Activated naive CD8-positive, alpha-beta T cell (primary cell): ENCODE measurements at regions not wholly inside any gene's neighbourhood (a gene's known extent, or its start where the extent isn't known, plus 50 kb on each side); places are given as distances from the start of the nearest gene placed in this dataset.
A peak's percentile ranks its signal among the peaks of the same experiment; 100 is the strongest.
"Not testable (repeated sequence)": the region's sequence is repeated elsewhere in the genome, so short reads cannot be mapped to it uniquely, and the experiment has no call there.

Experiments
- H3K27ac Mint-ChIP-seq: one replicate; pipeline ENCODE4 v1.8.0; 2021; ENCODE audit warnings: mixed read lengths
- H3K27me3 Mint-ChIP-seq: one replicate; pipeline ENCODE4 v1.8.0; 2021; ENCODE audit warnings: mixed read lengths
- H3K36me3 Mint-ChIP-seq: one replicate; pipeline ENCODE4 v1.8.0; 2021; ENCODE audit warnings: mixed read lengths
- H3K4me1 Mint-ChIP-seq: one replicate; pipeline ENCODE4 v1.8.0; 2021; ENCODE audit warnings: low read depth, mixed read lengths
- H3K4me3 Mint-ChIP-seq: one replicate; pipeline ENCODE4 v1.8.0; 2021; ENCODE audit warnings: mild to moderate bottlenecking, mixed read lengths
- H3K9me3 Mint-ChIP-seq: one replicate; pipeline ENCODE4 v1.8.0; 2021; ENCODE audit warnings: low read depth, mixed read lengths

DNA sequence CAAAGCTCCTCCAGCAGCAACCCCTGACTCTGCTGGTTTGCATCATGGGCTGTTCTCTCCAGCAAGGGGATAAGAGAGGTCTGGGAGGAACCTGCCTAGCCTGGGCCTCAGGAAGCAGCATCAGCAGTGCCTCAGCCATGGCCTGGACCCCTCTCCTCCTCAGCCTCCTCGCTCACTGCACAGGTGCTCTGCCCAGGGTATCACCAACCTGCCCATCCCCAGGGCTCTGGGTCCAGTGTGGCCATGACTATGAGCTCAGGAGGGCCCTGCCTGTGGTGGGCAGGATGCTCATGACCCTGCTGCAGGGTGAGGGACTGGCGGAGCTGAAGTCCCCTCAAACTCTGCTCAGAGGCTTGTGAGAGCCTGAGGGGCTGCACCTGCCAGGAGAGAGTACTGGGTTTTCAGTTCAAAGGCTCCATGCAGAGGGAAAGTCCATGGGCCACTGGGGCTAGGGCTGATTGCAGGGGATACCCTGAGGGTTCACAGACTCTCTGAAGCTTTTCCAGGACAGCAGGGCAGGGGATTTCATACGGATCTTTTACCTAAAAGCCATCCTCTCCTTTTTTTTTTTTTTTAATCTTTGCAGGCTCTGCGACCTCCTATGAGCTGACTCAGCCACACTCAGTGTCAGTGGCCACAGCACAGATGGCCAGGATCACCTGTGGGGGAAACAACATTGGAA lies 115.8 kb upstream of the IGLL5 start:
- no peaks in the 10 kb centered on the region for H3K36me3 Mint-ChIP-seq
- no peak overlapping the region for H3K4me3 Mint-ChIP-seq
- H3K27ac Mint-ChIP-seq = no peak overlapping the region
- no peaks in the 10 kb centered on the region for H3K27me3 Mint-ChIP-seq
- no peaks in the 10 kb centered on the region for H3K9me3 Mint-ChIP-seq
- peaks cover 3% of the 10 kb centered on the region for H3K4me1 Mint-ChIP-seq

DNA sequence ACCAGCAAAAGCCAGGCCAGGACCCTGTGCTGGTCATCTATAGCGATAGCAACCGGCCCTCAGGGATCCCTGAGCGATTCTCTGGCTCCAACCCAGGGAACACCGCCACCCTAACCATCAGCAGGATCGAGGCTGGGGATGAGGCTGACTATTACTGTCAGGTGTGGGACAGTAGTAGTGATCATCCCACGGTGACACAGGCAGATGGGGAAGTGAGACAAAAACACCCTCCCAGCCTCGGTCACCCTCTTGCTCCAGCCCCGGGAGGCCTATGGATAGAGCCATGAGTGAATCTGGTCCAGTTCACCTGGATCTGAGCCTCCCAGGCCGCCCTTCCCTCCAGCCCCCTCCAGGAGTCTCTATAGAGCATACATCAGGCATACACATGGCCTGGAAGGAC lies 115.2 kb upstream of the IGLL5 start:
- Mint-ChIP-seq H3K4me1 (peaks cover 3% of the 10 kb centered on the region), H3K27me3 (no peaks in the 10 kb centered on the region), H3K4me3 (no peak overlapping the region)

DNA sequence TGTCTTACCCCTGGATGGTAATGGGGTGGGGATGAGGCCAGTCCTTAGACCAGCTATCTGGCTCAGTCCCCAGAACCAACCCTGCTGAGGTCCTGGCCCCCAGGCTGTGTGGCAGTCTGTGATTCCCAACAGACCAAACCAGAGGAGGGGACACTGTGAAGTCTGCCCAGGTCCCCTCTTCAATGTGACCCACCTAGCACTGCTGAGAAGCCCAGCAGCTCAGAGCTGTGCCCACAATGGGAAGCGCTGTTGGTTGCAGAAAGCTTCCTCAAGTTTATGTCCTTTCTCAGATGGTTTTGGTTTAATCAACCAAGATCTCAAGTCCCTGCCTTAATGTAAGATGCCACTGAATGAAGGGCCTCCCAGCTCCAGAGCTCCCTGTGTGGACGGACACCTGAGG lies 114.7 kb upstream of the IGLL5 start:
- no peaks in the 10 kb centered on the region for H3K27me3 Mint-ChIP-seq
- H3K9me3 Mint-ChIP-seq = no peaks in the 10 kb centered on the region
- H3K27ac Mint-ChIP-seq = no peak overlapping the region
- no peak overlapping the region for H3K4me3 Mint-ChIP-seq
- H3K4me1 Mint-ChIP-seq = peaks cover 3% of the 10 kb centered on the region
- H3K36me3 Mint-ChIP-seq = no peaks in the 10 kb centered on the region

More for the DNA sequence above, 115.2 kb upstream of the IGLL5 start:
- no peak overlapping the region for H3K27ac Mint-ChIP-seq
- no peaks in the 10 kb centered on the region for H3K36me3 Mint-ChIP-seq
- H3K9me3 Mint-ChIP-seq = no peaks in the 10 kb centered on the region

DNA sequence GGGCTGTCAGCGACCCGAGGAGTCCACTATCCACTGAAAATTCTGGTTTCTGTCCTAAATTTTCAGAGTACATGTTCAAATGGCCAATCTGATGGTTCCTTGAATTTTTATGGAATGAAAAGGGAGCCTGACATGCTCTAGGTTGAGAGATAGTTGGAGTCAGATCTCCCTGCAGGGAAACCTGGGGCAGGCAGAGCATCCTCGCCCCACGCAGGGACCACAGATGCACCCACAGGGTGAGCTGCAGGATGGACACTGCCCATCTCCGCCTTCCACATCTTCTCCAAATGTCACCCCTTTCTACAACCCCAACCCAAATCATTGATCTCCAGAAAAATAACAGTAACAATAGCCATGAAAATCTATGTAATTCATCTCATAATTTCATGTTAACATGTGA lies 114.2 kb upstream of the IGLL5 start:
- no peaks in the 10 kb centered on the region for H3K9me3 Mint-ChIP-seq
- no peaks in the 10 kb centered on the region for H3K36me3 Mint-ChIP-seq
- H3K4me1 Mint-ChIP-seq = peaks cover 3% of the 10 kb centered on the region
- no peaks in the 10 kb centered on the region for H3K27me3 Mint-ChIP-seq
- H3K27ac Mint-ChIP-seq = no peak overlapping the region
- H3K4me3 Mint-ChIP-seq = no peak overlapping the region

DNA sequence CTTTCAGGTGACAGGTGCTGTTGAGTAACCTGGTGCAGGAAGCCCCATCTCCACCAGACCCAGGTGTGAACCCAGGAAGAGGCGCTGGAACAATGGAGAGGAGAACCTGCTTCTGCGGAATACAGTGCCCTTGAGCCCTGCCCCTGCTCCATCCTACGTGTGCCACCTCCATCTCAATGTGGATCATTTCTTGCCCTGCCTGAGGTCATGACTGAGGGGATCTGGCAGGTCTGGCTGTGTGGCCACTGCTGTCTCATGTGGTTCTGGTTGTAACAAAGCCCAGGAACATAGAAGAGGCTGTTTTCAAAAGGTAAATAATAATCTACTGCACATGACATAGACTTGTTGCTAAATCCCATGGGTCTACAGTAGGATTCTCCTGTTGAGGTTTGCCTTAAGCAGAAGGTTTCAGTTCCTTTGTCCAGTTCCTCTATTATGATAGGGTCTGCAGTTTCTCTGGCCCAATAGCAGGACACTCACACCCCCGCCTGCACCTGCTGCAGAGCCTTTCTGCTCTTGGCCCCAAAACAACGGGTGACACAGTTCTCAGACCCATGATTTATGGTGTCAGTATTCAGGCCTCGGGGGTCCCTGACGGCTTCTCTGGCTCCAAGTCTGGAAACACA lies 113.5 kb upstream of the IGLL5 start:
- no peak overlapping the region for H3K27ac Mint-ChIP-seq

DNA sequence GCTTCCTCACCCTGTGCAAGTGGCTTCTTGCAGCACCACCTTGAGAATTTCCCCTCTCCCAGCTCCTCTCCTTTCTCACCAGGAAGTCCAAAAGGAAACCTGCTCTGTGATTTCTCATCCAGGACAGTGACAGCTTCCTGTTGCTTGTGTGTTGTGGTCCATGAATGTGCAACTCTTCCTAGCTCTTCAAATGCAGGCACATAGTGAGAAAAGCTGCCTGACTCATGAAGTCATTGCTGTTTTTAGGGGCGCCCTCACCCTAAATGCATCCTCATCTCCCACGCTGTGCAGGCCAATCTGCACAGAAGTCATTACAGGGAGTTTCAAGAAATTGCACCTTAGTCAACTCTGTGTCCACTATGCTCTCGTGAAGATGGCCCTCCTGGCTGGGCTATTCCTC lies 112.9 kb upstream of the IGLL5 start:
- not testable (repeated sequence) for H3K4me3 Mint-ChIP-seq, H3K36me3 Mint-ChIP-seq, H3K27me3 Mint-ChIP-seq, H3K9me3 Mint-ChIP-seq, H3K27ac Mint-ChIP-seq, H3K4me1 Mint-ChIP-seq

More for the DNA sequence above, 113.5 kb upstream of the IGLL5 start:
- no peaks in the 10 kb centered on the region for H3K27me3 Mint-ChIP-seq
- no peaks in the 10 kb centered on the region for H3K36me3 Mint-ChIP-seq
- H3K9me3 Mint-ChIP-seq = no peaks in the 10 kb centered on the region
- peaks cover 3% of the 10 kb centered on the region for H3K4me1 Mint-ChIP-seq
- no peak overlapping the region for H3K4me3 Mint-ChIP-seq

DNA sequence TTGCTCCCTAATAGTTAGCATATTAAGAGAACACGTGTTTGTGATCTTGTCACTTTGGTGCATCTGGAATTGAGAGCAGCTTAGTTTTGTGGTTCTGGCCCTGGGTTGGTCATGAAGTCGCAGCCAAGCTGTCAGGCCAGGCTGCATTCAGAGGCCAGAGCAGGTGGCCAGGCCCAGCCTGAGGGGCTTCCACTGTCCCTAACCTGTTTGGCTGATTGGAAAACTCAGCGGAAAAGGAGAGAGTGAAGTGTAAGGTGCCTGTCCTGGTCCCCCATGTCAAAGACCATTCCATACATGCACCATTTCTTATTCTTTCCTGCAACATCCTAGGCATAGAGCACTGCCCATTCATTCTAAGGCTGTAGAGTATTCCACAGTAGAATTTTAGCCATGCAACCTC lies 111.5 kb upstream of the IGLL5 start:
- Mint-ChIP-seq H3K27ac (no peak overlapping the region), H3K36me3 (no peaks in the 10 kb centered on the region), H3K27me3 (no peaks in the 10 kb centered on the region), H3K4me3 (no peak overlapping the region), H3K9me3 (no peaks in the 10 kb centered on the region), H3K4me1 (peaks cover 3% of the 10 kb centered on the region)

DNA sequence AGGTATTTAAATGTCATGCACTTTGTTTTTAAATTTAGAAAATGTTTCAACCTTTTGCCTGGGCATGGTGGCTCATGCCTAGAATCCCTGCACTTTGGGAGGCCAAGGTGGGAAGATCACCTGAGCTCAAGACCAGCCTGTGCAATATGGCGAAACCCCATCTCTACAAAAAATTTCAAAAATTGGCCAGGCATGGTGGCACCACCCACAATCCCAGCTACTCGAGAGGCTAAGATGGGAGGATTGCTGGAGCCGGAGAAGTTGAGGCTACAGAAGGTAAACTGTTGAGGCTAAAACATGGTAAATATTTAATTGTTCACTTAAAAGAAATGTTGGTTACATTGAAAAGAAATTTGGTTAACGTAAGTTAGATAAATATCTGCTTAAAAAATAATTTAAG lies 108.4 kb upstream of the IGLL5 start:
- H3K27ac Mint-ChIP-seq = no peak overlapping the region
- H3K4me1 Mint-ChIP-seq = peaks cover 3% of the 10 kb centered on the region
- H3K27me3 Mint-ChIP-seq = no peaks in the 10 kb centered on the region
- H3K36me3 Mint-ChIP-seq = no peaks in the 10 kb centered on the region
- H3K4me3 Mint-ChIP-seq = no peak overlapping the region
- H3K9me3 Mint-ChIP-seq = no peaks in the 10 kb centered on the region

DNA sequence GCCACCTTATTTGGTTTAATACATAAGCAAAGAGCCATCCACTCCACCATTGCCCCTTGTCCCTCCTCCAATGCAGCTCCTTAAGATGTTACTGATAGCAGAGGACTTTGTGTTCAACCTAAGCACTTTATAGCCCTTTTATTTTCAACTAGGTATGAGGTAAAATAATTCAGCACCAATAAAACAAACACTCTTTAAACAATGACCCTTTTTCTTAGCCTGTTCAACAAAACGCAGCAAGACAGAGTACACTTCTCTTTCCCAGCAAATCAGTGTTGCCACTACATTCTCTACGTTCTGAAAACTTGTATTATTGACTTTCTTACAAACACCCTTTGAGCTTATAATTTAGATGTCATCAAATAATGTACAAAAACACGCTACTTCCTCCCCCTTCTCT lies 104.0 kb upstream of the IGLL5 start:
- peaks cover 6% of the 10 kb centered on the region for H3K4me1 Mint-ChIP-seq
- no peak overlapping the region for H3K4me3 Mint-ChIP-seq
- no peak overlapping the region for H3K27ac Mint-ChIP-seq
- no peaks in the 10 kb centered on the region for H3K36me3 Mint-ChIP-seq
- no peaks in the 10 kb centered on the region for H3K9me3 Mint-ChIP-seq
- no peaks in the 10 kb centered on the region for H3K27me3 Mint-ChIP-seq

DNA sequence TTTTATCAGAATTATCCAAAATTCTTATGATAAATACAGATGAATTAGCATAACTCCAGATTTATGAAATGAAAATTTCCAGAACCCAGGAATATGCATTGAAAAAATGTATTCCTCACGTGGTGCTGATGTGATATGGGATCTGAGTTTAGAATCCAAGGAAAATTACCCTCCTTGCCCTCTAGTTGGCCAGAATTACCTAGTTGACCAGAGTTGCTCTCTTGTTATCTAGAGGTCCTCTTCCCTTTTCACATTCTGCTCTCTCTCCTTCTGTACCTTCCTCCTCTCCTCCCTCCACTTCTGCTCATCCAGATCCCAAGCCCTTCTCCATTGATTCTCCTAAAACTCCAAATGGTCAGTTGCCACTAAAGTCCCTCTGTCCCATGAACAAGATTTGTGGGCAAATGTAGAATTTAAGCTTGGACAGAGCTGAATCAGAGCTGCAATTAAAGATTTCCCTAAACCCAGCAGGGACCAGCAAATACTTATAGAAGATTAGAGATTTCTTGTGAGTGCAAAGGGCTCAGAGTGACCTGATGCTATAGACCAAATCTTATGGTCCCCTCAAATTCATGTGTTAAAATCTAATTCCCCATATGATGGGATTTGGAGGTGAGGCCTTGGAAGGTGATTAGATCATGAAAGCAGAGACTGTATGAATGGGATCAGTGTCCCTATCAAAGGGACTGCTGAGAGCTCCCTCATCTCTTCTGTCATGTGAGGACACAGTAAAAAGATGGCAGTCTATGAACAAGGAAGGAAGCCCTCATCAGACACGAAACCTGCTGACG lies 103.2 kb upstream of the IGLL5 start:
- Mint-ChIP-seq H3K4me3 (no peak overlapping the region), H3K36me3 (no peaks in the 10 kb centered on the region), H3K4me1 (peaks cover 9% of the 10 kb centered on the region), H3K9me3 (no peaks in the 10 kb centered on the region), H3K27me3 (no peaks in the 10 kb centered on the region), H3K27ac (peak overlapping the region; percentile 36)

DNA sequence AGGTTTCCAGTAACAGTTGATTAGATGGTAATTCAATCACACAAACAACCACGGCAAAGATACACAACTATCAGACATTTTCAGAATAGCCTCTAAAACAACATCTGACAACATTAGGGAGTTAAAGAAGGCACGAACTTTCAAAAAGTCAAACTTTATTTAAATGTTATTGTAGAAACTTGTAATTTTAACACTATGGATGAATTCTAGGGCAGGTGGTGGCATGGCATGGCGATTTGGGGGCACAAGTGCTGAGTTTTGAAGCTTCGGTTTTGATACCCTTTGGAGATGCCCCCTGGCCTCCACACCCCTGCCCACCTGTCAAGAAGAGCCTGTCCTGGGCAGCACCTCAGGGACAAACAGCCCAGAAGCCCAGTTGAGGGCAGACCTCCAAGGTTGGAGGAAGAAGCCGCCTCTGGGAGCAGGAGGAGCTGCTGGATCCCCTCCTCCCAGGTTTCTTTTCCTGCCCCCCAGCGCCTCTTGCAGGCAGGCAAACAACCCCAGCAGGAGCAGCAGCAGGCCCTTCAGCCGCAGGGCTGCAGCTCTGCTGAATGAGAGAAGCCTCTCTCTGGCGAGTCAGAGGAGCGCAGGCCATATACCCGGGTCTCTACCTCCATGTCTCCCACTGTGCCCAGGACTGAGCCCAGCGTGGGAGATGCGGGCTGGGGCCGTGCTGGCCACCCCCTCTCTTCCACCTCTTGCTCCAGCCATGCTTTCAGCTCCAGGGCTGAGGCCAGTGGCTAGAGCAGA lies 102.1 kb upstream of the IGLL5 start:
- H3K36me3 Mint-ChIP-seq = no peaks in the 10 kb centered on the region
- H3K27ac Mint-ChIP-seq = no peak overlapping the region
- H3K4me3 Mint-ChIP-seq = no peak overlapping the region
- peaks cover 17% of the 10 kb centered on the region for H3K4me1 Mint-ChIP-seq
- H3K27me3 Mint-ChIP-seq = no peaks in the 10 kb centered on the region
- H3K9me3 Mint-ChIP-seq = no peaks in the 10 kb centered on the region

DNA sequence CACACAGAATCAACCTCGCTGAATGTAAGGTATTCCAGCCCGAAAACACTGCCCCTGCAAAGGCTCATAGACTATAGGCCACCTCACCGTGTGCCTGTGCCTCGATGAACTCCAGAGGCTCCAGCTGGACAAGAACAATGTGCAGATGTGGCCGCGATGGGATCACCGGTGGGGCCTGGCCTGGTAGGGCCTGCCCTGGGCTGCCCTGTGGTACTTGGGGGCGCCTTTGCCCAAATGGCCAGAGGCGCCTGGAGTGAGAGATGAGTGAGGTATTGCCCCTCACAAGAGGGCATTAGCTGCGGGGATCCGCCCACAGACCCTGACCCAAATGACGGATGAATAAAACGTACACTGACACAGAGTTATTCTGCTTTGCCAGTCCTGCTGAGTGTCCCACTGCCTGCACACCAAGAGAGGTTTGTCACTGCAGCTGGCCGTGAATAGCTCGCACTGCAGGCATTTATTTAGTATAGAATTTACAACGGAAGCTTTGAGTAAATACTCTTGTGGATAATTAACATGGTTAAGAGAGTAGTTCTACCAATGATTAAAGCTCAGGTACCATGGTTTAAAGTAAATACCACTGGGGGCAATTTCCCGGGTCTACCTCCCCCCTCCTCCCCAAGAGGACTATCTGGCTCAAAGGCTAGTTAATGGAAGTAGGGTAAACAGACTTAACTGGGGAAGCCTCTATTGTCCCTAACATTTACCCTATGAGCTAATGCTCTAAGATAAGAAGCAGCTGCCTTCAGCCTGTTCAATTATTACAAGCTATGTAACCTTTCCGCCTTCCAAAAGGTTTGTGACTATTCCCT lies 101.1 kb upstream of the IGLL5 start:
- Mint-ChIP-seq H3K9me3 (no peaks in the 10 kb centered on the region), H3K4me1 (peaks cover 25% of the 10 kb centered on the region), H3K36me3 (no peaks in the 10 kb centered on the region)

DNA sequence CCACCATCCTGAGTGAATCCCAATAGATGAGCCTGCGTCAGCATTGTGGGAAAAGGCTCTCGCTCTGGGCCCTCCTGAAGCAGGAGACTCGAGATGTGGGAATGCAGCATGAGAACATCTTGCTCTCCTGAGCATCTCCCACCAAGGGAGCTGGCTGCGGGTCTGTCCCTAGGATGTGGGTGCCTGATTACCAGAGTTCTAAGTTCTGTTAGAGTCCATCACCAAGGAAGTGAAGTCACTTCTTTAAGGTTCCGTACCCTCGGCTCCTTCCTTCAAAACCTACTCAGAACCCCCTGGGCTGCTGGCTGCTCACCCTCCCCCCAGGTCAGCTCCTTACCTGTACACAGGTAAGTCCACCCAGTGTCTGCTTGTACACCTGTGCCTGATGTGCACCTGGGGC lies 100.5 kb upstream of the IGLL5 start:
- H3K27ac Mint-ChIP-seq = no peak overlapping the region
- H3K4me3 Mint-ChIP-seq = no peak overlapping the region
- no peaks in the 10 kb centered on the region for H3K27me3 Mint-ChIP-seq
- H3K36me3 Mint-ChIP-seq = no peaks in the 10 kb centered on the region
- H3K9me3 Mint-ChIP-seq = no peaks in the 10 kb centered on the region
- peaks cover 32% of the 10 kb centered on the region for H3K4me1 Mint-ChIP-seq

More for the DNA sequence above, 101.1 kb upstream of the IGLL5 start:
- H3K4me3 Mint-ChIP-seq = no peak overlapping the region
- H3K27ac Mint-ChIP-seq = no peak overlapping the region
- no peaks in the 10 kb centered on the region for H3K27me3 Mint-ChIP-seq

DNA sequence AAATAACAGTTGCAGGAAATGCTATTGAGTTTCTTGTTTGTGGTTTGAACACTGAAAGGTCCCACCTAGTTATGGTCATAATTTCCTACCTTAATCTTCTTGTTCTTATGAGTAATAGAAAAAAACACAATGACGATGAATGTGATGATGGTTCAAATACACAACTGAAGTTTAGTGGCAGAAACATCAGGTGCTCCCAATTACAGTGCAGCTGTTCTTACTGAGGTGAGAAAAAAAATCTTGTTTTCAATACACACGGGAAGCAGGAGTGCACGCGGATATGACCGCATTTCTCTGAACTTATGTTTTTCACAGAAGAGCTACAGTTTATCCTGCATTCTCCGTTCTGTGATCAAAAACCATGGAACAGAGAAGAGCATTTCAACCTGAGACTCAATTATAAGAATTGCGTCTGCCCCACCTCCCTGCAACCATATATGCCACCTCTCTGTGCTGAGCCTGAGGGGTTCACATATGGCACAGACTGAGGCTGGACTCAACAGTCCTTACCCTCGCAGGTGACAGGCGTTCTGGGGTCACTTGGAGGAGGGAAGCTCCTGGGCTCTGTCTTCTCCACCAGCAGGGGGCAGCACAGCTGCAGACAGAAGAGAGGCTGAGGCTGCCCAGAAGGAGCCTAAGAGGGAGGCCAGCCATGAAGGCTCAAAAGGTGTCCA lies 99.7 kb upstream of the IGLL5 start:
- H3K4me3 Mint-ChIP-seq = no peak overlapping the region
- peaks cover 35% of the 10 kb centered on the region for H3K4me1 Mint-ChIP-seq
- no peaks in the 10 kb centered on the region for H3K27me3 Mint-ChIP-seq
- H3K9me3 Mint-ChIP-seq = no peaks in the 10 kb centered on the region
- no peaks in the 10 kb centered on the region for H3K36me3 Mint-ChIP-seq
- H3K27ac Mint-ChIP-seq = no peak overlapping the region
